GM12892 (cell line): ENCODE measurements at regions not wholly inside any gene's neighbourhood (a gene's known extent, or its start where the extent isn't known, plus 50 kb on each side); places are given as distances from the start of the nearest gene placed in this dataset.
"Not testable (repeated sequence)": the region's sequence is repeated elsewhere in the genome, so short reads cannot be mapped to it uniquely, and the experiment has no call there.

ENCODE experiments used
- DNase-seq: peaks from one replicate; pipeline ENCODE4 v3.0.0; 2011; ENCODE audit not compliant: insufficient read length
- FAIRE-seq: peaks from 2 replicates; lab custom pipeline; 2011; peaks lifted over from hg19 to GRCh38; lab: Jason Lieb, UNC
- POLR2A ChIP-seq: IDR thresholded peaks from 2 replicates; pipeline ENCODE4 v1.6.1; 2011; ENCODE audit warnings: low read depth, low read length, control low read depth
- POLR2AphosphoS5 ChIP-seq: IDR thresholded peaks from 2 replicates; pipeline ENCODE4 v1.6.1; 2011; ENCODE audit warnings: low read depth, low read length, control low read depth
- TAF1 ChIP-seq: IDR thresholded peaks from 2 replicates; pipeline ENCODE4 v1.6.1; 2011; ENCODE audit warnings: low read depth, mild to moderate bottlenecking, control low read depth, low read length, borderline replicate concordance

- DNase-seq (no peak), FAIRE-seq (no peak)
- no peak for TF ChIP-seq TAF1
- no peak for TF ChIP-seq POLR2AphosphoS5
- no peak for TF ChIP-seq POLR2A
Measured at GRCh38 chr14:65986041-65986440, 500.1 kb upstream of the CCDC196 start.

- FAIRE-seq (no peak), DNase-seq (no peak)
- TF ChIP-seq POLR2A (no peak), POLR2AphosphoS5 (no peak), TAF1 (no peak)
Measured at GRCh38 chr14:65989981-65990380, 496.2 kb upstream of the CCDC196 start.

GRCh38 chr14:65991104-65991503, 495.1 kb upstream of the CCDC196 start:
- FAIRE-seq (no peak), DNase-seq (no peak)
- TF ChIP-seq POLR2A (no peak), TAF1 (no peak), POLR2AphosphoS5 (no peak)

- not testable (repeated sequence) for DNase-seq, FAIRE-seq
Measured at GRCh38 chr14:65991935-65992334, 494.2 kb upstream of the CCDC196 start.

GRCh38 chr14:65993103-65993502, 493.1 kb upstream of the CCDC196 start:
- TF ChIP-seq POLR2A = no peak
- TF ChIP-seq TAF1 = no peak
- TF ChIP-seq POLR2AphosphoS5 = no peak
- FAIRE-seq (no peak), DNase-seq (no peak)

GRCh38 chr14:65993996-65994395, 492.2 kb upstream of the CCDC196 start:
- DNase-seq (no peak), FAIRE-seq (no peak)
- no peak for TF ChIP-seq POLR2A
- no peak for TF ChIP-seq TAF1
- no peak for TF ChIP-seq POLR2AphosphoS5

- no peak for FAIRE-seq
- TF ChIP-seq POLR2AphosphoS5 (no peak), TAF1 (no peak), POLR2A (no peak)
- no peak for DNase-seq
Measured at GRCh38 chr14:65997347-65997746, 488.8 kb upstream of the CCDC196 start.

- no peak for TF ChIP-seq TAF1
- TF ChIP-seq POLR2AphosphoS5 = no peak
- TF ChIP-seq POLR2A = no peak
- no peak for DNase-seq
- no peak for FAIRE-seq
Measured at GRCh38 chr14:65999865-66000264, 486.3 kb upstream of the CCDC196 start.

GRCh38 chr14:66000766-66001165, 485.4 kb upstream of the CCDC196 start:
- DNase-seq (no peak), FAIRE-seq (no peak)
- TF ChIP-seq POLR2A (no peak), TAF1 (no peak), POLR2AphosphoS5 (no peak)

GRCh38 chr14:66001356-66001755, 484.8 kb upstream of the CCDC196 start:
- DNase-seq (no peak), FAIRE-seq (no peak)
- no peak for TF ChIP-seq POLR2AphosphoS5
- TF ChIP-seq TAF1 = no peak
- no peak for TF ChIP-seq POLR2A

GRCh38 chr14:66003082-66003730, 483.0 kb upstream of the CCDC196 start:
- TF ChIP-seq TAF1 = no peak
- TF ChIP-seq POLR2A = no peak
- no peak for TF ChIP-seq POLR2AphosphoS5
- DNase-seq = no peak
- no peak for FAIRE-seq

- no peak for FAIRE-seq
- DNase-seq = no peak
- TF ChIP-seq POLR2AphosphoS5 (no peak), TAF1 (no peak)
Measured at GRCh38 chr14:66005900-66006434, 480.2 kb upstream of the CCDC196 start.

GRCh38 chr14:66008631-66009030, 477.5 kb upstream of the CCDC196 start:
- DNase-seq = no peak
- FAIRE-seq = no peak
- TF ChIP-seq TAF1 (no peak), POLR2A (no peak), POLR2AphosphoS5 (no peak)
